ENCODE measurements at regions not wholly inside any gene's neighbourhood (a gene's known extent, or its start where the extent isn't known, plus 50 kb on each side); places are given as distances from the start of the nearest gene placed in this dataset.

DNA sequence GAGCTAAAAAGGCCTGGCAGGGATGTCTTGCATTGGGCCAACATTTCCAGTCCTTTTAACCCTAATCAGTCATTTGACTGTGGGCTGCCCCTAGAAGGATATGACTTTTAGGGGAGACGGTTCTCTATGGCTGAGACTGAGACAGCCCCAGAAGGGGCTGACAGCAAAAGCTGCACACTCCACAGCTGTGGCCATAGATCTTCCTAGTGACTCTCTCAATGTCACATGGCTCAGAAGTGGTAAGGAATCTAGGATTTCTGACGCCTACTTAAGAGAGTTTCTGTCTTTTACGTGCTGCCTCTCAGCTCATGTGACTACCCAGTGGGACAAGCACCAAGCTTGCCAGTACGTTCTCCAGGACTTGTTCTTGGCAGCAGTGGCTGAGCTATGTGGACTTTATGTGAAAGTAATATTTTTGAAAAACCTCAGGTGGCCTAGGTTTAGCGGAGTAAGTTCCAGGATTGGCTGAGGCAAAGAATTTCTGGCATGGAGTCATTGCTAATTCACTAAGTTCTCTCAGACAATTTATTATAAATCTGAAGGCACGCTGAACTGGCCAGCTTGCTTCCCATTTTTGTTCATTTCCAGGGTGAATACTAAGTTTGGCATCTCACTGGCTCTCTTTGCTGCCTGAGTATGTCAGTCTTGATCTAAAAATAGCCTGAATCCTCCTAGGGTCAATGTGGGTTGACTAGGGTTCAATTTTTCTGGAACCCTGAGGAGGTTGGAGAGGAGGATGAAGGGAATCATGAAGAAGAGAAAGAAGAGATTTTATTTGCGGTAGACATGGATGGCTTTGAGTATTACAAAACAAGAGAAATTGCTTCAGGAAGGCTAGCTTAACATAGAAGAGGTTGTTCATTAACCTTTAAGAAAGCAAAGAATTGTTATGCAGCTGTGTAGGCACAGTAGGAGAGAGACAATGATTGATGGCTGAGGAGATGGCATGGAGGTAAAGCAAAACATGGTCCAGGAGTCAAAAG, 271.8 kb downstream of the AEBP2 start:
- no peak overlapping the region for H3K27ac ChIP-seq (ENCODE audit: insufficient read depth in 1 of 2, low read depth in 1 of 2, low read length in 2 of 2, poor library complexity in 1 of 2, severe bottlenecking in 2 of 2)

DNA sequence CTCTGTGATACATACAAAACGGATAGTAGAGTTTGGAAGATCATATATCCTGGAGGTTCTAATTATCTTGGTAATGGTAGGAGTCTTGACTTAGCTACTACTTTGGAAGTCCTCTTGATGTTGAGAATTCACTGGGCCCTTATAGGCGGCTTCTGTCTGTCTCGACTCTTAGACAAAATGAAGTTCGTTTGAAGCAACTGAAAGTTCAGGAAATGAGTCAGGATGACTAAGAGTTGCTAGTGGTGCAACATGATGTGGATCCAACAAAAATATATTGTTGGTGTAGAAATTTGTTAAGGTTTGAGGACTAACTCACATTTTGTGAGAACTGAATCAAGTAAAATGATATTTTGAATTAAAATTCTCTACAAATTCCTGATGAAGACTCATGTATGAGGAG, 272.7 kb downstream of the AEBP2 start:
- DNase-seq, result peak in 2 of 3 donors; percentile 19 to 43
- CTCF ChIA-PET, result no interaction called here
- no peaks in the 10 kb centered on the region for H3K4me1 ChIP-seq (ENCODE audit: control extremely low read depth in 1 of 4, control insufficient read depth in 4 of 4, insufficient read depth in 4 of 4, low read length in 3 of 4)
- no peak overlapping the region for H3K27ac ChIP-seq (ENCODE audit: insufficient read depth in 1 of 2, low read depth in 1 of 2, low read length in 2 of 2, poor library complexity in 1 of 2, severe bottlenecking in 2 of 2)
- H3K9me3 ChIP-seq (ENCODE audit: control extremely low read depth in 1 of 5, control insufficient read depth in 4 of 5, insufficient read depth in 2 of 5, low read depth in 1 of 5, low read length in 4 of 5), result peaks cover 0 to 4% (median 1%) of the 10 kb centered on the region in 5 experiments
- POLR2A ChIA-PET, result no interaction called here
- no peak overlapping the region for H3K4me3 ChIP-seq (ENCODE audit: control insufficient read depth in 1 of 7, extremely low read depth in 1 of 7, insufficient read depth in 4 of 7, low read depth in 2 of 7, low read length in 6 of 7)
- H3K27me3 ChIP-seq (replicated peaks in 2 of 5; ENCODE audit: control insufficient read depth in 4 of 5, insufficient read depth in 5 of 5, low read length in 4 of 5), result no peaks in the 10 kb centered on the region
- 61% methylated on average over 4 of the region's 4 CpGs for WGBS (ENCODE audit: insufficient coverage)
- H3K36me3 ChIP-seq (ENCODE audit: control insufficient read depth in 4 of 4, insufficient read depth in 4 of 4, low read length in 3 of 4), result no peaks in the 10 kb centered on the region

More for the DNA sequence above, 271.8 kb downstream of the AEBP2 start:
- CTCF ChIA-PET, result no interaction called here
- no peak for DNase-seq
- WGBS (ENCODE audit: insufficient coverage), result 84% methylated on average over 7 of the region's 7 CpGs
- H3K4me1 ChIP-seq (ENCODE audit: control extremely low read depth in 1 of 4, control insufficient read depth in 4 of 4, insufficient read depth in 4 of 4, low read length in 3 of 4), result no peaks in the 10 kb centered on the region
- POLR2A ChIA-PET, result no interaction called here
- H3K9me3 ChIP-seq (ENCODE audit: control extremely low read depth in 1 of 5, control insufficient read depth in 4 of 5, insufficient read depth in 2 of 5, low read depth in 1 of 5, low read length in 4 of 5), result peaks cover 0 to 5% (median 3%) of the 10 kb centered on the region in 5 experiments
- H3K27me3 ChIP-seq (replicated peaks in 2 of 5; ENCODE audit: control insufficient read depth in 4 of 5, insufficient read depth in 5 of 5, low read length in 4 of 5), result no peaks in the 10 kb centered on the region
- no peaks in the 10 kb centered on the region for H3K36me3 ChIP-seq (ENCODE audit: control insufficient read depth in 4 of 4, insufficient read depth in 4 of 4, low read length in 3 of 4)
- no peak overlapping the region for H3K4me3 ChIP-seq (ENCODE audit: control insufficient read depth in 1 of 7, extremely low read depth in 1 of 7, insufficient read depth in 4 of 7, low read depth in 2 of 7, low read length in 6 of 7)

DNA sequence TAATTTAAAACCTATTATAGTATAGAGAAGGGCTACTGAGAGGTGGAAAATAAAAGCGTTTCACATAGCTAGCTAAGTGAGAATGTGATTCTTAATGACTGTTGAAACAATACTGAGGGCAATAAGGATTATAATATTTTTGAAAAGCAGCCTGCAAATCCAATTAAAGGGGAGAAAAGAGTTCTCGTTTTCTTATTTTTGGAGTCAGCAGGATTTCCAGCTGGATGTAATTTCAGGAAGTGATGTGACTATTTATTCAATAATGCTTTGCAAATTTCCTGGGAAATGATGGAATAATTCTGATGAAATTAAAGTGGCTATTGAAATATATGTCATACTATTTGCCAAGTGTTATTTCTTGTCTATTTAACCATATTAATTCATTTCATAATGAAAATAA, 279.1 kb downstream of the AEBP2 start:
- WGBS (ENCODE audit: insufficient coverage), result 100% methylated on average over 2 of the region's 2 CpGs
- Histone ChIP-seq H3K4me3 (ENCODE audit: control insufficient read depth in 1 of 7, extremely low read depth in 1 of 7, insufficient read depth in 4 of 7, low read depth in 2 of 7, low read length in 6 of 7) (no peak overlapping the region), H3K27ac (ENCODE audit: insufficient read depth in 1 of 2, low read depth in 1 of 2, low read length in 2 of 2, poor library complexity in 1 of 2, severe bottlenecking in 2 of 2) (no peak overlapping the region), H3K36me3 (ENCODE audit: control insufficient read depth in 4 of 4, insufficient read depth in 4 of 4, low read length in 3 of 4) (no peaks in the 10 kb centered on the region), H3K9me3 (ENCODE audit: control extremely low read depth in 1 of 5, control insufficient read depth in 4 of 5, insufficient read depth in 2 of 5, low read depth in 1 of 5, low read length in 4 of 5) (no peaks in the 10 kb centered on the region), H3K4me1 (ENCODE audit: control extremely low read depth in 1 of 4, control insufficient read depth in 4 of 4, insufficient read depth in 4 of 4, low read length in 3 of 4) (no peaks in the 10 kb centered on the region), H3K27me3 (replicated peaks in 2 of 5; ENCODE audit: control insufficient read depth in 4 of 5, insufficient read depth in 5 of 5, low read length in 4 of 5) (no peaks in the 10 kb centered on the region)
- POLR2A ChIA-PET, result no interaction called here
- CTCF ChIA-PET, result interaction anchor here (1.3 kb wide), 1 partner anchor 16 kb away, joined by 3 read pairs; no protein-coding TSS in a partner anchor
- no peak for DNase-seq

DNA sequence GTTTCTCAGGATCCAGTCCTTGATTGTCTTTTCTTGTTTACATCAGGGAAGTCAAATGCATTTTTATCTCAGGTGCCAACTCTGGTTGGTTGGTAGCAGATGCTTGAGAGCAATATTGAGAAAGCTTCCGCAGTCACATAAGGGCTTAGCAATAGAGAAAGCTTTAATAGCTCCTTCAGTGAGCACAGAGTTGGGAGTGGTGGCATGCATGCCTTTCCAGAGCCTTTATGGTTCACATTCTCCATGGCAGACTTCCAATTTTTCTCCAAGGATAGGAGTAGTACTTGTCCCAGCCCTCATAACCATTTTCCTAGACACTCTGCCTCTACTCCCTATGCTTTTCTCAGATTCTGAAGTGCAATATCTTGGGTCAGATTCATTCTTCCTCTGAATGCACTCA, 280.4 kb downstream of the AEBP2 start:
- POLR2A ChIA-PET, result no interaction called here
- 100% methylated on average over 1 of the region's 1 CpG for WGBS (ENCODE audit: insufficient coverage)
- DNase-seq, result no peak
- Histone ChIP-seq H3K27ac (ENCODE audit: insufficient read depth in 1 of 2, low read depth in 1 of 2, low read length in 2 of 2, poor library complexity in 1 of 2, severe bottlenecking in 2 of 2) (no peak overlapping the region), H3K9me3 (ENCODE audit: control extremely low read depth in 1 of 5, control insufficient read depth in 4 of 5, insufficient read depth in 2 of 5, low read depth in 1 of 5, low read length in 4 of 5) (no peaks in the 10 kb centered on the region), H3K4me1 (ENCODE audit: control extremely low read depth in 1 of 4, control insufficient read depth in 4 of 4, insufficient read depth in 4 of 4, low read length in 3 of 4) (no peaks in the 10 kb centered on the region), H3K4me3 (ENCODE audit: control insufficient read depth in 1 of 7, extremely low read depth in 1 of 7, insufficient read depth in 4 of 7, low read depth in 2 of 7, low read length in 6 of 7) (no peak overlapping the region), H3K27me3 (replicated peaks in 2 of 5; ENCODE audit: control insufficient read depth in 4 of 5, insufficient read depth in 5 of 5, low read length in 4 of 5) (no peaks in the 10 kb centered on the region), H3K36me3 (ENCODE audit: control insufficient read depth in 4 of 4, insufficient read depth in 4 of 4, low read length in 3 of 4) (no peaks in the 10 kb centered on the region)
- CTCF ChIA-PET, result no interaction called here

DNA sequence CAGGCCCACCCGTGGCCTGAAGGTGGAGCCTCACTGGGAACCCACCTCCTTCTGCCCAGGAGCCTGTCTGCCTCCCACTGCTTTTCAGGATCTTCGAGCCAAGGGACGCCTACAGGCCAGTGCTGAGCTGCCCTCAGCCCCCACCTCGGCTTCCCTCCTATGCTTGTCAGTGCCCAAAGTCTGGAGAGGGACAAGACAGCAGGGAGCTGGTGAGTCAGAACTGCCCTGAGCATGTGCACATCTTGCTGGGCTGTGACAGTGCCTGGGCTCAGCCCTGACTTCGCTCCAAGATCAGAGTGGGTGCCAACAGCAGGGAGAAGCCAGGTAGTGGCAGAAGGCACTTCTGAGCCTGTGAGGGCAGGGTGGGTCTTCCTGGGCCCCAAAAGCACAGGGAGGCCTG, 286.8 kb downstream of the AEBP2 start:
- DNase-seq, result no peak
- ChIA-PET CTCF (interaction anchor here (2.1 kb wide), 1 partner anchor 13 kb away, joined by 8 read pairs; no protein-coding TSS in a partner anchor), POLR2A (no interaction called here)
- no peaks in the 10 kb centered on the region for H3K4me1 ChIP-seq (ENCODE audit: control extremely low read depth in 1 of 4, control insufficient read depth in 4 of 4, insufficient read depth in 4 of 4, low read length in 3 of 4)
- WGBS (ENCODE audit: insufficient coverage), result 100% methylated on average over 5 of the region's 5 CpGs
- peaks cover 0 to 21% (median 16%) of the 10 kb centered on the region in 5 experiments for H3K9me3 ChIP-seq (ENCODE audit: control extremely low read depth in 1 of 5, control insufficient read depth in 4 of 5, insufficient read depth in 2 of 5, low read depth in 1 of 5, low read length in 4 of 5)
- H3K27ac ChIP-seq (ENCODE audit: insufficient read depth in 1 of 2, low read depth in 1 of 2, low read length in 2 of 2, poor library complexity in 1 of 2, severe bottlenecking in 2 of 2), result no peak overlapping the region
- no peaks in the 10 kb centered on the region for H3K27me3 ChIP-seq (replicated peaks in 2 of 5; ENCODE audit: control insufficient read depth in 4 of 5, insufficient read depth in 5 of 5, low read length in 4 of 5)
- no peaks in the 10 kb centered on the region for H3K36me3 ChIP-seq (ENCODE audit: control insufficient read depth in 4 of 4, insufficient read depth in 4 of 4, low read length in 3 of 4)
- H3K4me3 ChIP-seq (ENCODE audit: control insufficient read depth in 1 of 7, extremely low read depth in 1 of 7, insufficient read depth in 4 of 7, low read depth in 2 of 7, low read length in 6 of 7), result no peak overlapping the region

DNA sequence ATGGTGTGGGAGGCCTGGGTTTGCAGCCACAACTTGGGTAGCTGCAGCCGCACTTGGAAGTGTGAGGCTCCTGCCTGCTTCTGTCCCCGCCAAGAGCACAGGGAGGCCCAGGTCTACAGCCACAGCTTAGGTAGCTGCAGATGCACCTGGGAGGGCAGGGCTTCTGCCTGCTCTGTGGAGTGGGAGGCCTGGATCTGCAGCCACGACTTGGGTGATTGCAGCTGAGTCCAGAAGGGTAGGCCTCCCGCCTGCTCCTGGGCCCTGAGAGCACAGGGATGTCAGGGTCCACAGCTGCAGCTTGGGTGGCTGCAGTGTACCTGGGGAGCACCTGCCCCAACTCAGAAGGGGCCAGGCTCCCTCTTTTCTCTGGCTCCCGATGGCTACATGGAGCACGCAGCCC, 287.3 kb downstream of the AEBP2 start:
- DNase-seq, result no peak
- WGBS (ENCODE audit: insufficient coverage), result 96% methylated on average over 6 of the region's 6 CpGs

DNA sequence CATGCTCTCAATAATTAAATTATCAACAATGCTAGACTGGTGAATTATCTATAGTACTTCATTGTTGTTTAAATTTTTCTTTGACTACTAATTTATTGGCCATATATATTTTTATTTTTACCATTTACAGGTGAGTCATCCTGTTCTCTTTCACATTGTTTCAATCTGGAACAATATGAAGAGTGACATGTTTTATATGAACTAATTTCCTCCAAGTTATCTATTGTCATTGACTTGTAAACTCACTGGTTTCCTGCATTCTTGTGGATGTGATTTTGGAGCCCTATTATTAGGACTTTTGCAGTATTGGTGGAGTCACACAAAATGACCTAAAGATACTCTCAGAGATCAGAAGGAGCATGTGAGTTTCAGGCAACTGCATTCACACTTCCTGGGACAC, 297.7 kb downstream of the AEBP2 start:
- DNase-seq, result no peak
- Histone ChIP-seq H3K27me3 (replicated peaks in 2 of 5; ENCODE audit: control insufficient read depth in 4 of 5, insufficient read depth in 5 of 5, low read length in 4 of 5) (no peaks in the 10 kb centered on the region), H3K4me3 (ENCODE audit: control insufficient read depth in 1 of 7, extremely low read depth in 1 of 7, insufficient read depth in 4 of 7, low read depth in 2 of 7, low read length in 6 of 7) (no peak overlapping the region), H3K9me3 (ENCODE audit: control extremely low read depth in 1 of 5, control insufficient read depth in 4 of 5, insufficient read depth in 2 of 5, low read depth in 1 of 5, low read length in 4 of 5) (peaks cover 0 to 3% (median 0%) of the 10 kb centered on the region in 5 experiments), H3K4me1 (ENCODE audit: control extremely low read depth in 1 of 4, control insufficient read depth in 4 of 4, insufficient read depth in 4 of 4, low read length in 3 of 4) (no peaks in the 10 kb centered on the region), H3K27ac (ENCODE audit: insufficient read depth in 1 of 2, low read depth in 1 of 2, low read length in 2 of 2, poor library complexity in 1 of 2, severe bottlenecking in 2 of 2) (no peak overlapping the region), H3K36me3 (ENCODE audit: control insufficient read depth in 4 of 4, insufficient read depth in 4 of 4, low read length in 3 of 4) (no peaks in the 10 kb centered on the region)
- POLR2A ChIA-PET, result no interaction called here
- CTCF ChIA-PET, result no interaction called here

More for the DNA sequence above, 287.3 kb downstream of the AEBP2 start:
- H3K4me3 ChIP-seq (ENCODE audit: control insufficient read depth in 1 of 7, extremely low read depth in 1 of 7, insufficient read depth in 4 of 7, low read depth in 2 of 7, low read length in 6 of 7), result no peak overlapping the region
- H3K9me3 ChIP-seq (ENCODE audit: control extremely low read depth in 1 of 5, control insufficient read depth in 4 of 5, insufficient read depth in 2 of 5, low read depth in 1 of 5, low read length in 4 of 5), result peaks cover 0 to 21% (median 16%) of the 10 kb centered on the region in 5 experiments
- H3K4me1 ChIP-seq (ENCODE audit: control extremely low read depth in 1 of 4, control insufficient read depth in 4 of 4, insufficient read depth in 4 of 4, low read length in 3 of 4), result no peaks in the 10 kb centered on the region
- CTCF ChIA-PET, result interaction anchor here (2.1 kb wide), 1 partner anchor 13 kb away, joined by 8 read pairs; no protein-coding TSS in a partner anchor
- POLR2A ChIA-PET, result no interaction called here
- no peaks in the 10 kb centered on the region for H3K27me3 ChIP-seq (replicated peaks in 2 of 5; ENCODE audit: control insufficient read depth in 4 of 5, insufficient read depth in 5 of 5, low read length in 4 of 5)
- H3K36me3 ChIP-seq (ENCODE audit: control insufficient read depth in 4 of 4, insufficient read depth in 4 of 4, low read length in 3 of 4), result no peaks in the 10 kb centered on the region
- no peak overlapping the region for H3K27ac ChIP-seq (ENCODE audit: insufficient read depth in 1 of 2, low read depth in 1 of 2, low read length in 2 of 2, poor library complexity in 1 of 2, severe bottlenecking in 2 of 2)

Measured in common myeloid progenitor, CD34-positive (primary cell).